HG02763 (cell line): ENCODE measurements at regions not wholly inside any gene's neighbourhood (a gene's known extent, or its start where the extent isn't known, plus 50 kb on each side); places are given as distances from the start of the nearest gene placed in this dataset.
"Not testable (repeated sequence)": the region's sequence is repeated elsewhere in the genome, so short reads cannot be mapped to it uniquely, and the experiment has no call there.

Experiments used
- ATAC-seq: cut with Tn5 transposase; IDR thresholded peaks from one replicate; pipeline ENCODE4 v1.9.1; 2021; ENCODE audit warnings: mild to moderate bottlenecking, moderate library complexity; ENCODE audit not compliant: unreplicated experiment

- ATAC-seq: no peak
These were observed 148.4 kb upstream of the FOXA2 start for GRCh38 chr20:22732751-22733150.

GRCh38 chr20:22734946-22735647, 150.7 kb upstream of the FOXA2 start:
- not testable (repeated sequence) for ATAC-seq

- no peak for ATAC-seq
These were observed 156.5 kb upstream of the FOXA2 start for GRCh38 chr20:22740829-22741228.

- ATAC-seq: no peak
These were observed 160.2 kb upstream of the FOXA2 start for GRCh38 chr20:22744341-22745193.

GRCh38 chr20:22745194-22745500, 160.8 kb upstream of the FOXA2 start:
- ATAC-seq: no peak

- ATAC-seq: no peak
These were observed 162.6 kb upstream of the FOXA2 start for GRCh38 chr20:22746957-22747356.

- no peak for ATAC-seq
These were observed 168.0 kb upstream of the FOXA2 start for GRCh38 chr20:22752324-22752723.

- no peak for ATAC-seq
These were observed 173.2 kb upstream of the FOXA2 start for GRCh38 chr20:22757424-22758183.

GRCh38 chr20:22758815-22759214, 174.4 kb upstream of the FOXA2 start:
- ATAC-seq: no peak

GRCh38 chr20:22762576-22763256, 178.3 kb upstream of the FOXA2 start:
- no peak for ATAC-seq

- no peak for ATAC-seq
These were observed 179.0 kb upstream of the FOXA2 start for GRCh38 chr20:22763257-22763906.

- ATAC-seq: no peak
These were observed 184.2 kb upstream of the FOXA2 start for GRCh38 chr20:22768266-22769178.

GRCh38 chr20:22770241-22770800, 185.9 kb upstream of the FOXA2 start:
- no peak for ATAC-seq

GRCh38 chr20:22771706-22772105, 187.3 kb upstream of the FOXA2 start:
- no peak for ATAC-seq

- ATAC-seq: no peak
These were observed 189.0 kb upstream of the FOXA2 start for GRCh38 chr20:22773344-22773743.

- no peak for ATAC-seq
These were observed 190.9 kb upstream of the FOXA2 start for GRCh38 chr20:22775256-22775655.

- no peak for ATAC-seq
These were observed 191.3 kb upstream of the FOXA2 start for GRCh38 chr20:22775671-22776139.

GRCh38 chr20:22776369-22776768, 192.0 kb upstream of the FOXA2 start:
- no peak for ATAC-seq

- no peak for ATAC-seq
These were observed 195.5 kb upstream of the FOXA2 start for GRCh38 chr20:22779878-22780277.
